SK-N-SH treated with all-trans-retinoic acid at 6 μM for 48 hours (cell line): ENCODE measurements at regions not wholly inside any gene's neighbourhood (a gene's known extent, or its start where the extent isn't known, plus 50 kb on each side); places are given as distances from the start of the nearest gene placed in this dataset.

ENCODE experiments used
- ARNTL ChIP-seq: fragments of 450-650 bp; formaldehyde crosslinking; IDR thresholded peaks from 2 replicates; pipeline ENCODE4 v1.5.0; 2020; ENCODE audit warnings: low read depth, mild to moderate bottlenecking, moderate library complexity, borderline replicate concordance
- CREB5 ChIP-seq: fragments of 250-450 bp; sonication (Bioruptor Pico); IDR thresholded peaks from 2 replicates; pipeline ENCODE4 v1.5.1; 2020; ENCODE audit warnings: low read depth, mild to moderate bottlenecking, moderate library complexity
- CSDC2 ChIP-seq: fragments of 250-450 bp; sonication (Bioruptor Pico); IDR thresholded peaks from 2 replicates; pipeline ENCODE4 v1.5.0; 2020; ENCODE audit warnings: mild to moderate bottlenecking, moderate library complexity
- POU6F1 ChIP-seq: fragments of 250-450 bp; sonication (Bioruptor Pico); IDR thresholded peaks from 2 replicates; pipeline ENCODE4 v1.8.0; 2021; ENCODE audit warnings: low read depth, mild to moderate bottlenecking, moderate library complexity, borderline replicate concordance
- RARB ChIP-seq: fragments of 250-450 bp; sonication (Bioruptor Pico); IDR thresholded peaks from 2 replicates; pipeline ENCODE4 v1.8.0; 2021; ENCODE audit warnings: mild to moderate bottlenecking, moderate library complexity
- TSHZ2 ChIP-seq: fragments of 250-450 bp; sonication (Bioruptor Pico); IDR thresholded peaks from 2 replicates; pipeline ENCODE4 v1.5.0; 2020; ENCODE audit warnings: mild to moderate bottlenecking, moderate library complexity
- ZC3H10 ChIP-seq: fragments of 250-450 bp; sonication (Bioruptor Pico); IDR thresholded peaks from 2 replicates; pipeline ENCODE4 v1.5.1; 2021; ENCODE audit warnings: mild to moderate bottlenecking, moderate library complexity
- ZFP3 ChIP-seq: fragments of 250-450 bp; sonication (Bioruptor Pico); IDR thresholded peaks from 2 replicates; pipeline ENCODE4 v1.5.0; 2020; ENCODE audit warnings: mild to moderate bottlenecking, moderate library complexity
- ZFP30 ChIP-seq: fragments of 450-650 bp; formaldehyde crosslinking; IDR thresholded peaks from 2 replicates; pipeline ENCODE4 v1.5.0; 2022; ENCODE audit warnings: mild to moderate bottlenecking, moderate library complexity
- ZNF565 ChIP-seq: fragments of 450-650 bp; formaldehyde crosslinking; conservative IDR thresholded peaks from 2 replicates; pipeline ENCODE4 v1.5.0; 2020; ENCODE audit warnings: low read depth, mild to moderate bottlenecking, moderate library complexity
- ZNF70 ChIP-seq: fragments of 450-650 bp; formaldehyde crosslinking; IDR thresholded peaks from 2 replicates; pipeline ENCODE4 v1.5.0; 2020; ENCODE audit warnings: mild to moderate bottlenecking, moderate library complexity
- ZNF8 ChIP-seq: fragments of 450-650 bp; formaldehyde crosslinking; IDR thresholded peaks from 2 replicates; pipeline ENCODE4 v1.5.0; 2020; ENCODE audit warnings: mild to moderate bottlenecking, moderate library complexity
- TF ChIP-seq, protein P1 (sequence below): fragments of 250-450 bp; sonication (Bioruptor Pico); IDR thresholded peaks from 2 replicates; pipeline ENCODE4 v1.8.0; 2020; ENCODE audit warnings: mild to moderate bottlenecking, moderate library complexity, borderline replicate concordance

GRCh38 chr20:58003525-58003924 is 224.9 kb downstream of the ANKRD60 start:
- no peak for TF ChIP-seq ZNF70 (CRISPR knock-in tag)
- TF ChIP-seq ZFP30, result no peak
- TF ChIP-seq, protein P1, sequence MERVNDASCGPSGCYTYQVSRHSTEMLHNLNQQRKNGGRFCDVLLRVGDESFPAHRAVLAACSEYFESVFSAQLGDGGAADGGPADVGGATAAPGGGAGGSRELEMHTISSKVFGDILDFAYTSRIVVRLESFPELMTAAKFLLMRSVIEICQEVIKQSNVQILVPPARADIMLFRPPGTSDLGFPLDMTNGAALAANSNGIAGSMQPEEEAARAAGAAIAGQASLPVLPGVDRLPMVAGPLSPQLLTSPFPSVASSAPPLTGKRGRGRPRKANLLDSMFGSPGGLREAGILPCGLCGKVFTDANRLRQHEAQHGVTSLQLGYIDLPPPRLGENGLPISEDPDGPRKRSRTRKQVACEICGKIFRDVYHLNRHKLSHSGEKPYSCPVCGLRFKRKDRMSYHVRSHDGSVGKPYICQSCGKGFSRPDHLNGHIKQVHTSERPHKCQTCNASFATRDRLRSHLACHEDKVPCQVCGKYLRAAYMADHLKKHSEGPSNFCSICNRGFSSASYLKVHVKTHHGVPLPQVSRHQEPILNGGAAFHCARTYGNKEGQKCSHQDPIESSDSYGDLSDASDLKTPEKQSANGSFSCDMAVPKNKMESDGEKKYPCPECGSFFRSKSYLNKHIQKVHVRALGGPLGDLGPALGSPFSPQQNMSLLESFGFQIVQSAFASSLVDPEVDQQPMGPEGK (CRISPR knock-in tag), result no peak
- no peak for TF ChIP-seq ZNF8 (CRISPR knock-in tag)
- TF ChIP-seq ZFP3 (CRISPR knock-in tag), result no peak
- TF ChIP-seq CSDC2 (CRISPR knock-in tag), result no peak
- no peak for TF ChIP-seq ZC3H10
- TF ChIP-seq POU6F1 (CRISPR knock-in tag), result no peak
- TF ChIP-seq ZNF565, result no peak
- no peak for TF ChIP-seq TSHZ2 (CRISPR knock-in tag)
- no peak for TF ChIP-seq ARNTL (CRISPR knock-in tag)
- no peak for TF ChIP-seq RARB (CRISPR knock-in tag)
- TF ChIP-seq CREB5, result no peak
